Astrocyte (in vitro differentiated cells and primary cell): ENCODE measurements at regions not wholly inside any gene's neighbourhood (a gene's known extent, or its start where the extent isn't known, plus 50 kb on each side); places are given as distances from the start of the nearest gene placed in this dataset.

Source experiments
- DNase-seq: peaks from one replicate; pipeline ENCODE4 v3.0.0-alpha.2; 2010; ENCODE audit warnings: low read depth
- FAIRE-seq: peaks from 2 replicates; lab custom pipeline; 2011; peaks lifted over from hg19 to GRCh38; lab: Jason Lieb, UNC
- H2AFZ ChIP-seq: 2 replicates; pipeline ENCODE4 v1.6.0; 2012; ENCODE audit warnings: low read depth, low read length, inconsistent platforms
- H3K27ac ChIP-seq: 2 replicates; pipeline ENCODE4 v1.5.1; 2011; ENCODE audit warnings: low read depth, low read length, inconsistent platforms
- H3K27me3 ChIP-seq: 2 replicates; pipeline ENCODE4 v1.6.0; 2011; ENCODE audit warnings: low read length, inconsistent platforms; ENCODE audit not compliant: insufficient read depth
- H3K36me3 ChIP-seq: 2 replicates; pipeline ENCODE4 v1.5.1; 2011; ENCODE audit warnings: low read length, inconsistent platforms; ENCODE audit not compliant: insufficient read depth
- H3K4me1 ChIP-seq: 2 replicates; pipeline ENCODE4 v1.5.1; 2011; ENCODE audit warnings: low read length, inconsistent platforms; ENCODE audit not compliant: insufficient read depth
- H3K4me2 ChIP-seq: 2 replicates; pipeline ENCODE4 v1.6.0; 2012; ENCODE audit warnings: low read length, inconsistent platforms
- H3K4me3 ChIP-seq: 2 replicates; pipeline ENCODE4 v1.5.1; 2011; ENCODE audit warnings: low read depth, mild to moderate bottlenecking, low read length, inconsistent platforms; ENCODE audit not compliant: insufficient read depth
- H3K79me2 ChIP-seq: 2 replicates; pipeline ENCODE4 v1.6.0; 2012; ENCODE audit warnings: mild to moderate bottlenecking, low read length, inconsistent platforms; ENCODE audit not compliant: insufficient read depth
- H3K9ac ChIP-seq: 2 replicates; pipeline ENCODE4 v1.6.0; 2012; ENCODE audit warnings: mild to moderate bottlenecking, low read length, inconsistent platforms
- H3K9me3 ChIP-seq: 2 replicates; pipeline ENCODE4 v1.5.1; 2012; ENCODE audit warnings: low read depth, mild to moderate bottlenecking, low read length, inconsistent platforms; ENCODE audit not compliant: insufficient read depth
- H4K20me1 ChIP-seq: 2 replicates; pipeline ENCODE4 v1.6.0; 2012; ENCODE audit warnings: low read length, inconsistent platforms; ENCODE audit not compliant: insufficient read depth
- H3K27ac Mint-ChIP-seq: one replicate; pipeline ENCODE4 v1.8.0; 2021; ENCODE audit warnings: mild to moderate bottlenecking, mixed read lengths; ENCODE audit not compliant: unreplicated experiment
- H3K27me3 Mint-ChIP-seq: one replicate; pipeline ENCODE4 v1.8.0; 2021; ENCODE audit warnings: low read depth, mixed read lengths; ENCODE audit not compliant: unreplicated experiment
- H3K36me3 Mint-ChIP-seq: one replicate; pipeline ENCODE4 v1.8.0; 2021; ENCODE audit warnings: low read depth, mixed read lengths; ENCODE audit not compliant: unreplicated experiment
- H3K4me1 Mint-ChIP-seq: one replicate; pipeline ENCODE4 v1.8.0; 2021; ENCODE audit warnings: low read depth, mixed read lengths; ENCODE audit not compliant: unreplicated experiment
- H3K4me3 Mint-ChIP-seq: one replicate; pipeline ENCODE4 v1.8.0; 2021; ENCODE audit warnings: mild to moderate bottlenecking, moderate library complexity, mixed read lengths; ENCODE audit not compliant: unreplicated experiment
- H3K9me3 Mint-ChIP-seq: one replicate; pipeline ENCODE4 v1.8.0; 2021; ENCODE audit warnings: mild to moderate bottlenecking, mixed read lengths; ENCODE audit not compliant: unreplicated experiment
- EZH2 ChIP-seq: IDR thresholded peaks from 2 replicates; pipeline ENCODE4 v1.6.1; 2012; ENCODE audit warnings: mild to moderate bottlenecking, low read length, inconsistent platforms; ENCODE audit not compliant: insufficient read depth
- TF ChIP-seq, protein P1 (sequence below): IDR thresholded peaks from 2 replicates; pipeline ENCODE4 v1.5.1; 2011; ENCODE audit warnings: low read depth, mild to moderate bottlenecking, inconsistent platforms, low read length, moderate library complexity; ENCODE audit not compliant: insufficient read depth

DNA sequence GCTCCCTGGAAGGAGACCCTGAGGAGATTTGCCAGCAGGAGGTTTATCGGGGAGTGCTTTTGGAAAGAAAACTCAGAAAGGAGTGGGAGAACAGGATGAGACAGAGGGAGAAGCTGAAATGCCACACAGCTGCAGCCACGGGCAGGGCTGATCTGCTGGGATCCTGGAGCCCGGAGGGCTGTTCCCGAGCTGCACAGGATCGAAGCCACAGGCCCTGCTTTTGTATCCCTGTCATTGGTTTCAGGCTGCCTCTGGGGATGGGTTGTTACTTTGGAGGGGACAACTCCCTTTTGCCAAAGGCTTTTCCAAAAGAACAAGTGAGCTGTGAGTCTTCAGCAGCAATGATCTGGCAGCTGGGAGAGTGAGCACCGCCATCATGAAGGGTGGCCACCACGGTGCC lies 152.5 kb upstream of the PTCH1 start:
- peaks cover 2% of the 10 kb centered on the region for H3K9me3 Mint-ChIP-seq
- no peak overlapping the region for H3K27ac Mint-ChIP-seq
- H3K4me2 ChIP-seq: no peak overlapping the region
- no peak overlapping the region for H3K9ac ChIP-seq
- no peaks in the 10 kb centered on the region for H3K36me3 ChIP-seq
- TF ChIP-seq EZH2: no peak
- TF ChIP-seq, protein P1, sequence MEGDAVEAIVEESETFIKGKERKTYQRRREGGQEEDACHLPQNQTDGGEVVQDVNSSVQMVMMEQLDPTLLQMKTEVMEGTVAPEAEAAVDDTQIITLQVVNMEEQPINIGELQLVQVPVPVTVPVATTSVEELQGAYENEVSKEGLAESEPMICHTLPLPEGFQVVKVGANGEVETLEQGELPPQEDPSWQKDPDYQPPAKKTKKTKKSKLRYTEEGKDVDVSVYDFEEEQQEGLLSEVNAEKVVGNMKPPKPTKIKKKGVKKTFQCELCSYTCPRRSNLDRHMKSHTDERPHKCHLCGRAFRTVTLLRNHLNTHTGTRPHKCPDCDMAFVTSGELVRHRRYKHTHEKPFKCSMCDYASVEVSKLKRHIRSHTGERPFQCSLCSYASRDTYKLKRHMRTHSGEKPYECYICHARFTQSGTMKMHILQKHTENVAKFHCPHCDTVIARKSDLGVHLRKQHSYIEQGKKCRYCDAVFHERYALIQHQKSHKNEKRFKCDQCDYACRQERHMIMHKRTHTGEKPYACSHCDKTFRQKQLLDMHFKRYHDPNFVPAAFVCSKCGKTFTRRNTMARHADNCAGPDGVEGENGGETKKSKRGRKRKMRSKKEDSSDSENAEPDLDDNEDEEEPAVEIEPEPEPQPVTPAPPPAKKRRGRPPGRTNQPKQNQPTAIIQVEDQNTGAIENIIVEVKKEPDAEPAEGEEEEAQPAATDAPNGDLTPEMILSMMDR: no peak
- H4K20me1 ChIP-seq: no peaks in the 10 kb centered on the region
- no peak overlapping the region for H3K4me3 Mint-ChIP-seq
- peaks cover 16% of the 10 kb centered on the region for H3K27me3 Mint-ChIP-seq
- H3K27ac ChIP-seq: no peak overlapping the region
- no peaks in the 10 kb centered on the region for H3K4me1 ChIP-seq
- DNase-seq (no peak), FAIRE-seq (no peak)
- peaks cover 4% of the 10 kb centered on the region for H3K4me1 Mint-ChIP-seq
- H3K36me3 Mint-ChIP-seq: no peaks in the 10 kb centered on the region
- no peaks in the 10 kb centered on the region for H3K79me2 ChIP-seq
- no peak overlapping the region for H2AFZ ChIP-seq
- peaks cover 20% of the 10 kb centered on the region for H3K27me3 ChIP-seq
- H3K4me3 ChIP-seq: no peak overlapping the region
- no peaks in the 10 kb centered on the region for H3K9me3 ChIP-seq

DNA sequence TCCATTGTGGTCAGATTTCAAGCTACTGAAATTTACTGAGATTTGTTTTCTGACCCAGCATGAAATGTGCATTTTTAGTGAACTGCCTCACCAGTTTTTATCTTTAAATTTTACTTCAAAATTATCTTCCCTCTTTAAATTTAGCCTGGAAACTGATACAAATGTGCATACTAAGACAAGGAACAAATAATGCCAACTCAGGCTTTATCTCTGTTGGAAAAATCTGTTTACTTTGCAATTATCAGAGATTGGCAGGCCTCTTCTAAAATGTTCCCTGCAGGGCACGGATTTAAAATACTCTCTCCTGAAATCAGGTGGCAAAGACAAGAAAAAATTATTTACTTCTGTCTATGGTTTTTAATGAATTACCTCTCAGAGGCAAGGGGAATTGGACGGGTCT lies 151.0 kb upstream of the PTCH1 start:
- no peak for FAIRE-seq
- Histone ChIP-seq H3K9me3 (no peaks in the 10 kb centered on the region), H3K4me2 (no peak overlapping the region), H3K4me1 (no peaks in the 10 kb centered on the region), H3K27ac (no peak overlapping the region), H3K9ac (no peak overlapping the region), H3K4me3 (no peak overlapping the region), H3K27me3 (peaks cover 20% of the 10 kb centered on the region), H2AFZ (no peak overlapping the region), H3K79me2 (no peaks in the 10 kb centered on the region), H4K20me1 (no peaks in the 10 kb centered on the region), H3K36me3 (no peaks in the 10 kb centered on the region)
- H3K9me3 Mint-ChIP-seq: peaks cover 7% of the 10 kb centered on the region
- H3K36me3 Mint-ChIP-seq: no peaks in the 10 kb centered on the region
- no peak for DNase-seq
- H3K27me3 Mint-ChIP-seq: peaks cover 16% of the 10 kb centered on the region
- peaks cover 4% of the 10 kb centered on the region for H3K4me1 Mint-ChIP-seq
- H3K27ac Mint-ChIP-seq: no peak overlapping the region
- no peak overlapping the region for H3K4me3 Mint-ChIP-seq
- TF ChIP-seq, protein P1: no peak
- no peak for TF ChIP-seq EZH2

DNA sequence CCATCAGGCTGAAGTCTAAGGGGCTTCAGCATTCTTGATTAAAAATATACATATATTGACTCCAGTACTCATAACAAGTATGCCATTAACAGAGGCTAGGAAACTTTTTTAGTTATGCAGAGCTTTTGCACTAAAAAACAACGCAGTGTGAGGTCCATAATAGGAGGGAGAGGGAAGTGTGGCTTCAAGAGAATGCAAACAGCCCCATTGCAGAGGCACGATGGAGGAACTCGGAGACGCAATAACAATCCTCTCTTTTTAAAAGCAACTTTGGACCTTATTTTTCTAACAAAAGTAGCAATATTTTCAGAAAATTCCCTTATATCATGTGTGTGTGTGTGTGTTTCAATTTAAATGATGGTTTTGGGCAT lies 150.0 kb upstream of the PTCH1 start:
- Histone ChIP-seq H3K27me3 (peaks cover 20% of the 10 kb centered on the region), H3K4me2 (no peak overlapping the region), H3K9me3 (no peaks in the 10 kb centered on the region), H4K20me1 (no peaks in the 10 kb centered on the region), H3K36me3 (no peaks in the 10 kb centered on the region), H3K27ac (no peak overlapping the region), H3K9ac (no peak overlapping the region), H3K79me2 (no peaks in the 10 kb centered on the region), H2AFZ (no peak overlapping the region), H3K4me1 (no peaks in the 10 kb centered on the region), H3K4me3 (no peak overlapping the region)
- H3K4me3 Mint-ChIP-seq: no peak overlapping the region
- no peak for DNase-seq
- H3K36me3 Mint-ChIP-seq: no peaks in the 10 kb centered on the region
- peaks cover 7% of the 10 kb centered on the region for H3K9me3 Mint-ChIP-seq
- no peak overlapping the region for H3K27ac Mint-ChIP-seq
- H3K4me1 Mint-ChIP-seq: peaks cover 4% of the 10 kb centered on the region
- H3K27me3 Mint-ChIP-seq: peaks cover 16% of the 10 kb centered on the region
- no peak for FAIRE-seq
- TF ChIP-seq, protein P1: no peak
- no peak for TF ChIP-seq EZH2
